Transverse colon (tissue), 4 donors: ENCODE measurements at regions not wholly inside any gene's neighbourhood (a gene's known extent, or its start where the extent isn't known, plus 50 kb on each side); places are given as distances from the start of the nearest gene placed in this dataset.

ENCODE experiments used
- DNase-seq: peaks from one replicate; pipeline ENCODE4 v3.0.0-alpha.2; 2019
- H3K27ac ChIP-seq, 4 donors: fragments of 200-600 bp; sonication (generic); 2 replicates each; pipeline ENCODE4 v1.5.1; 2016 to 2018; ENCODE audit warnings: inconsistent platforms in 4 of 4
- H3K27me3 ChIP-seq: fragments of 200-600 bp; sonication (generic); 2 replicates; pipeline ENCODE4 v1.5.1; 2017; ENCODE audit warnings: inconsistent platforms
- H3K36me3 ChIP-seq, 4 donors: fragments of 200-600 bp; sonication (generic); 2 replicates each; pipeline ENCODE4 v1.5.1; 2017 to 2019; ENCODE audit warnings: inconsistent platforms in 4 of 4
- H3K4me1 ChIP-seq, 4 donors: fragments of 200-600 bp; sonication (generic); 2 replicates each; pipeline ENCODE4 v1.5.1; 2017 to 2020; ENCODE audit warnings: inconsistent platforms in 4 of 4
- H3K4me3 ChIP-seq, 4 donors: fragments of 200-600 bp; sonication (generic); 1 replicate in 1 of 4; 2 replicates in 3 of 4; pipeline versions ENCODE4 v1.5.1 to v1.6.1; 2017 to 2019; ENCODE audit warnings: inconsistent platforms in 4 of 4
- H3K9me3 ChIP-seq, 2 donors: fragments of 200-600 bp; sonication (generic); 2 replicates each; pipeline ENCODE4 v1.5.1; 2017 to 2019; ENCODE audit warnings: inconsistent platforms in 2 of 2
- EP300 ChIP-seq: sonication (generic); formaldehyde crosslinking; IDR thresholded peaks from one replicate; pipeline ENCODE4 v1.6.1; 2017; ENCODE audit warnings: antibody characterized with exemption, low read depth
- POLR2A ChIP-seq: fragments of 450-650 bp; IDR thresholded peaks from one replicate; pipeline ENCODE4 v1.6.1; 2016; ENCODE audit warnings: antibody characterized with exemption, mild to moderate bottlenecking, moderate library complexity
- POLR2AphosphoS5 ChIP-seq, 3 donors: sonication (generic); formaldehyde crosslinking; IDR thresholded peaks; one replicate each; pipeline ENCODE4 v1.6.1; 2016; ENCODE audit warnings: antibody characterized with exemption in 3 of 3
- WGBS, 2 donors: methylation state at CpG; one replicate each; pipeline ENCODE4 v1.1.5; 2018; ENCODE audit warnings: low coverage in 1 of 2; 5-methylcytosine and 5-hydroxymethylcytosine counted together
- in situ Hi-C, 4 donors: fragments of 200-750 bp; cut with MboI; loops; one replicate each; pipeline versions ENCODE4 v1.15.0 to v1.15.1; 2017; ENCODE audit warnings: low sequenced_read_pairs in 3 of 4, low pct_ligation_motif_present in 1 of 4, low pct_unique_long_range_greater_than_20kb in 1 of 4
- intact Hi-C: fragments of 100-400 bp; cut with DNase I; formaldehyde crosslinking; loops from one replicate; pipeline ENCODE4 v1.15.1; 2023; ENCODE audit warnings: low total_unique reads
- TF ChIP-seq, protein P1 (sequence below), 5 experiments: fragments of 200-600 bp in 3 of 5; fragments of 450-650 bp in 2 of 5; sonication (generic) in 3 of 5; IDR thresholded peaks; 1 replicate in 2 of 5; 2 replicates in 3 of 5; pipeline ENCODE4 v1.5.1; 2016 to 2017; ENCODE audit warnings: antibody characterized with exemption in 5 of 5, inconsistent platforms in 3 of 5, mild to moderate bottlenecking in 2 of 5, moderate library complexity in 1 of 5

DNA sequence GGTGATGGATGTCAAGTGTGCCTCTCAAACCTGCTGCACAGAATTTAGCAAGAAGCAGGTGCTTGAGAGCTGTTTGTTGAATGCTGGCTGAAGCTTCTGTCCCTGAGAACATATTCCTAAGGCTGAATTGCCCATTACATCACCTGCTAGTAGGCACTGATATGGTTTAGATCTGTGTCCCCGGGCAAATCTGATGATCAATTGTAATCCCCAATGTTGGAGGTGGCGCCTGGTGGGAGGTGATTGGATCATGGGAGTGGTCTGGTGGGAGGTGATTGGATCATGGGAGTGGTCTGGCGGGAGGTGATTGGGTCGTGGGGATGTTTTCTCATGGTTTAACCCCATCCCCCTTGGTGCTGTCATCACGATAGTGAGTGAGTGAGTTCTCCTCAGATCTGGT, 128.0 kb downstream of the HRH4 start:
- intact Hi-C loops, result no loop called here
- Histone ChIP-seq H3K9me3 (no peaks in the 10 kb centered on the region), H3K27me3 (no peaks in the 10 kb centered on the region), H3K27ac (no peak overlapping the region), H3K36me3 (no peaks in the 10 kb centered on the region), H3K4me3 (no peak overlapping the region), H3K4me1 (no peaks in the 10 kb centered on the region)
- 82% methylated on average over 5 of the region's 5 CpGs; no CpG with 5 or more reads in 1 of the 2 donors for WGBS, 2 donors
- DNase-seq, result no peak
- in situ Hi-C loops, result no loop called here
- TF ChIP-seq, protein P1, sequence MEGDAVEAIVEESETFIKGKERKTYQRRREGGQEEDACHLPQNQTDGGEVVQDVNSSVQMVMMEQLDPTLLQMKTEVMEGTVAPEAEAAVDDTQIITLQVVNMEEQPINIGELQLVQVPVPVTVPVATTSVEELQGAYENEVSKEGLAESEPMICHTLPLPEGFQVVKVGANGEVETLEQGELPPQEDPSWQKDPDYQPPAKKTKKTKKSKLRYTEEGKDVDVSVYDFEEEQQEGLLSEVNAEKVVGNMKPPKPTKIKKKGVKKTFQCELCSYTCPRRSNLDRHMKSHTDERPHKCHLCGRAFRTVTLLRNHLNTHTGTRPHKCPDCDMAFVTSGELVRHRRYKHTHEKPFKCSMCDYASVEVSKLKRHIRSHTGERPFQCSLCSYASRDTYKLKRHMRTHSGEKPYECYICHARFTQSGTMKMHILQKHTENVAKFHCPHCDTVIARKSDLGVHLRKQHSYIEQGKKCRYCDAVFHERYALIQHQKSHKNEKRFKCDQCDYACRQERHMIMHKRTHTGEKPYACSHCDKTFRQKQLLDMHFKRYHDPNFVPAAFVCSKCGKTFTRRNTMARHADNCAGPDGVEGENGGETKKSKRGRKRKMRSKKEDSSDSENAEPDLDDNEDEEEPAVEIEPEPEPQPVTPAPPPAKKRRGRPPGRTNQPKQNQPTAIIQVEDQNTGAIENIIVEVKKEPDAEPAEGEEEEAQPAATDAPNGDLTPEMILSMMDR (IDR thresholded peaks at IDR 0.05), result no peak
- TF ChIP-seq POLR2AphosphoS5 (IDR thresholded peaks at IDR 0.05) (no peak), EP300 (no peak), POLR2A (no peak)

DNA sequence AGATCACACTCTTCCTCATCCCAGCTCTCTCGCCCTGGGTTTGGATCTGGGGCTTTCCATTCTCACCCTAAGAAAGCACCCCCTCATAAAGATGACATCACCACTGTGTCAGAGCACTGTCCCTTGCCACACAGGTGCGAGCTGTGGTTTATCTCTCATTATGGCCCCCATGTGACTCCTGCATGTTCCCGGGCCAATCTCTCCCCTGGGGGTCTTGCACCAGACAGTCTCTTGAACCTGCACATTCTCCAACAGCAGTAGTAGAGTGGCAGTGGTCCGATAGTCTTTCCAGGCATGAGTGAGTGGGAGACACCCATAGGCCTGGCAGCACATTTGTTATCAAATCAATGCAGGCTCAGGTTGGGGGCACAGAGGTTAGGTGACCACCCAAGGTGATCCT, 130.5 kb downstream of the HRH4 start:
- no peak for DNase-seq
- in situ Hi-C loops, result loop anchor here in 1 of 4 donors (10.0 kb wide), 1 partner anchor 144 kb away; no protein-coding TSS in a partner anchor
- Histone ChIP-seq H3K9me3 (no peaks in the 10 kb centered on the region), H3K4me3 (no peak overlapping the region), H3K27me3 (no peaks in the 10 kb centered on the region), H3K27ac (no peak overlapping the region), H3K4me1 (no peaks in the 10 kb centered on the region), H3K36me3 (no peaks in the 10 kb centered on the region)
- WGBS, 2 donors, result 72 to 88% methylated on average over 1 to 4 of the region's 4 CpGs
- intact Hi-C loops, result no loop called here
- no peak for TF ChIP-seq EP300
- no peak for TF ChIP-seq POLR2A

DNA sequence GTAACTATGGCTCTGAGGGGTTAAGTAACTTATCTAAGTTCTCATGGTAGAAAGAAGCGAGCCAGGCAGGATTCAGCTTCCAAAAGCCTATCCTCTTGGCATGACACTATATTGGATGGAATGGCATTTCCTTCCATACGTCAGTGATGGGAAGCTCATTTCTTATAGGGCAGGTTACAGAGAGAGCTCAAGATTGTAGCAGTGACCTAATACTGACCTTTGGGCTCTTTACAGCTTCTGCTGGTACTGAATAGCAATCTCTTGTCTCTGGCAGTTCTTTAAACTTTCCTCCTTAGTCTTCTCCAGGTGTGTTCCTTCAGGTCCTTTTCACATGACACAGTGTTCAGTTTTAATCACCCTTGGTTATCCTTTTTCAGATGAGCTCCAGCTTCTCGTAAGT, 133.0 kb downstream of the HRH4 start:
- H3K4me1 ChIP-seq, result no peaks in the 10 kb centered on the region
- no peaks in the 10 kb centered on the region for H3K36me3 ChIP-seq
- 83 to 84% methylated on average over 2 to 3 of the region's 3 CpGs for WGBS, 2 donors
- no peak overlapping the region for H3K27ac ChIP-seq
- H3K27me3 ChIP-seq, result no peaks in the 10 kb centered on the region
- DNase-seq, result no peak
- no peaks in the 10 kb centered on the region for H3K9me3 ChIP-seq
- no peak overlapping the region for H3K4me3 ChIP-seq
- intact Hi-C loops, result no loop called here
- TF ChIP-seq POLR2A, result no peak
- no peak for TF ChIP-seq POLR2AphosphoS5 (IDR thresholded peaks at IDR 0.05)
- TF ChIP-seq, protein P1 (IDR thresholded peaks at IDR 0.05), result no peak
- TF ChIP-seq EP300, result no peak
- in situ Hi-C loops, result loop anchor here in 1 of 4 donors (10.0 kb wide), 1 partner anchor 141 kb away; no protein-coding TSS in a partner anchor

DNA sequence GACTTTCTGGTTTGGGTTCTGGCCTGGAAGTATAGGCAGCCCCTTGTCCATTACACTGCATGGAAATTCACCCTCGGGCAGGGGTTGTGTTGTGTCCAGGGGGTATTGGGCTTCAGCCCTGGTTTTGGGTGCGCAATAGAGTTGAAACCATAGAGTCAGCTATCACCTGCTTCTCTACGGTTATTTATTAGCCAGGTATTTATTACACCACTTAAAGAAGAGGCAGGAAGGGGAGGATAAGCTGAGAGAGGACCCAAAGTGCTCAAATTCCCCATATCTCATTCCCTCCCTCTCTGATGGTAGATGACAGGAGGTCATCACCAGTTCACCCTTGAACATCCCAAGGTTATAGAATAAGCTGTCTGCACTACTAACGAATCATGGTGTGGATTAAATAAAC, 133.4 kb downstream of the HRH4 start:
- 82 to 100% methylated on average over 1 to 4 of the region's 4 CpGs for WGBS, 2 donors
- no peak for DNase-seq
- TF ChIP-seq POLR2AphosphoS5 (IDR thresholded peaks at IDR 0.05), result no peak
- no peak for TF ChIP-seq POLR2A
- TF ChIP-seq, protein P1 (IDR thresholded peaks at IDR 0.05), result no peak
- Histone ChIP-seq H3K27me3 (no peaks in the 10 kb centered on the region), H3K36me3 (no peaks in the 10 kb centered on the region), H3K4me3 (no peak overlapping the region), H3K4me1 (no peaks in the 10 kb centered on the region), H3K9me3 (no peaks in the 10 kb centered on the region), H3K27ac (no peak overlapping the region)
- intact Hi-C loops, result no loop called here
- in situ Hi-C loops, result loop anchor here in 1 of 4 donors (10.0 kb wide), 1 partner anchor 141 kb away; no protein-coding TSS in a partner anchor

DNA sequence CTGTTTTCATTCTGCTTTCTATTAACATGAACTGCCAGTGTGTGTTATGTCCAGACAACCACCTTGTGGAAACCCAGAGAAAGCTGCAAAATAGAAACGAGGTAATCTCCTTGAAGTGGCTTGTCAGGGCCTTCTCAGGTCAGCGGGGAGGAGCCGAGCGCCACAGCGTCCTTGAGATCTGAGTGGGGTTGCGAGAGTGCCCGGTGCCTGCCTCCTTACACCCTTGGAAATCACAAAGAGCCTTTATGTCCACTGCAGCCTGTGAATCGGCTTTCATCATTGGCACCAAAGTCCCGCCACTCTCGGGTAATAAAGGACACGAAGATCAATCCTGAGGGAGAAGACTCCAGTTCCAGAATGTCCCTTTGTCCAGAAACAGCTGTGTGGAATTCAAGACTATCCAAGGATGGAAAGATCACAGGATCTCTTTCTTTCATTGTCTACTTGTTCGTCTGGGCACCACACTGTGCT, 135.2 kb downstream of the HRH4 start:
- H3K27me3 ChIP-seq, result no peaks in the 10 kb centered on the region
- no peak overlapping the region for H3K4me3 ChIP-seq
- TF ChIP-seq POLR2AphosphoS5 (IDR thresholded peaks at IDR 0.05), result no peak
- TF ChIP-seq POLR2A, result no peak
- TF ChIP-seq EP300, result no peak
- no peaks in the 10 kb centered on the region for H3K36me3 ChIP-seq
- H3K27ac ChIP-seq, result no peak overlapping the region
- in situ Hi-C loops, result loop anchor here in 1 of 4 donors (10.0 kb wide), 1 partner anchor 139 kb away; no protein-coding TSS in a partner anchor
- WGBS, 2 donors, result 82% methylated on average over 12 of the region's 12 CpGs; no CpG with 5 or more reads in 1 of the 2 donors
- intact Hi-C loops, result no loop called here
- no peak for DNase-seq
- no peaks in the 10 kb centered on the region for H3K4me1 ChIP-seq
- H3K9me3 ChIP-seq, result no peaks in the 10 kb centered on the region
